ENCODE measurements at regions not wholly inside any gene's neighbourhood (a gene's known extent, or its start where the extent isn't known, plus 50 kb on each side); places are given as distances from the start of the nearest gene placed in this dataset.

- peaks cover 9% of the 10 kb centered on the region for H3K9me3 Mint-ChIP-seq (ENCODE audit: unreplicated experiment)
Observed at GRCh38 chr20:47428164-47428563, 71.7 kb upstream of the ZMYND8 start.

DNA sequence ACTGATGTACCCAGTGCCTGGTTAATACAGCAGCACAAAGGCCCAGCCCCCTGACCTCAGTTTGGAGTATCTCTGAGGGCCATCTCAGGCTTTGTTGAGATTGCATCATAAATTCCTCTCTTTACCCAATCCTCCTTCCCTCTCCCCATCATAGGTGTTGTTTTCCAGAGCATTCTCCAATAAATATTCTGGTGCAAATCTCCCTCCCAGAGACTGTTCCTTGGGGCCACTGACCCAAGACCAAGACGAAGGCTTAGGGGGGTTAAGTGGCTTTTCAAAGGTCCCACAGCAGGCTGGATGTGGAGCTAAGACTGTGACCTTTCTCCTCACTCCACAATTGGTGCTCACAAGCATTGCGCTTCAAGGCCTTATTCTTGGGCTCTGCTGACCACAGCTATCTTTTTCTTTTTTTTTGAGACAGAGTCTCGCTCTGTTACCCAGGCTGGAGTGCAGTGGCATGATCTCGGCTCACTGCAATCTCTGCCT lies 72.4 kb upstream of the ZMYND8 start:
- Histone ChIP-seq H3K4me3 (ENCODE audit: insufficient read depth, low read depth, low read length) (no peak overlapping the region), H3K27ac (ENCODE audit: low read depth, low read length) (no peak overlapping the region), H4K20me1 (ENCODE audit: insufficient read depth, low read length) (no peaks in the 10 kb centered on the region), H3K4me1 (ENCODE audit: insufficient read depth, low read length) (no peaks in the 10 kb centered on the region), H3K79me2 (ENCODE audit: insufficient read depth, low read length) (no peaks in the 10 kb centered on the region), H3K9ac (ENCODE audit: low read length) (no peak overlapping the region), H3K9me3 (ENCODE audit: insufficient read depth, low read depth, low read length) (peaks cover 8% of the 10 kb centered on the region), H3K27me3 (ENCODE audit: insufficient read depth, low read length) (no peaks in the 10 kb centered on the region), H3K4me2 (ENCODE audit: low read length) (no peak overlapping the region), H3K36me3 (ENCODE audit: insufficient read depth, low read length) (no peaks in the 10 kb centered on the region), H2AFZ (ENCODE audit: low read depth, low read length) (no peak overlapping the region)
- Mint-ChIP-seq H3K4me3 (ENCODE audit: unreplicated experiment) (no peak overlapping the region), H3K9me3 (ENCODE audit: unreplicated experiment) (peaks cover 9% of the 10 kb centered on the region), H3K27me3 (ENCODE audit: low read depth, unreplicated experiment) (no peaks in the 10 kb centered on the region), H3K27ac (ENCODE audit: unreplicated experiment) (no peak overlapping the region), H3K36me3 (ENCODE audit: low read depth, unreplicated experiment) (no peaks in the 10 kb centered on the region), H3K4me1 (ENCODE audit: low read depth, unreplicated experiment) (peaks cover 14% of the 10 kb centered on the region)
- DNase-seq (ENCODE audit: low read depth) (no peak), FAIRE-seq (no peak)
- TF ChIP-seq, protein P1, sequence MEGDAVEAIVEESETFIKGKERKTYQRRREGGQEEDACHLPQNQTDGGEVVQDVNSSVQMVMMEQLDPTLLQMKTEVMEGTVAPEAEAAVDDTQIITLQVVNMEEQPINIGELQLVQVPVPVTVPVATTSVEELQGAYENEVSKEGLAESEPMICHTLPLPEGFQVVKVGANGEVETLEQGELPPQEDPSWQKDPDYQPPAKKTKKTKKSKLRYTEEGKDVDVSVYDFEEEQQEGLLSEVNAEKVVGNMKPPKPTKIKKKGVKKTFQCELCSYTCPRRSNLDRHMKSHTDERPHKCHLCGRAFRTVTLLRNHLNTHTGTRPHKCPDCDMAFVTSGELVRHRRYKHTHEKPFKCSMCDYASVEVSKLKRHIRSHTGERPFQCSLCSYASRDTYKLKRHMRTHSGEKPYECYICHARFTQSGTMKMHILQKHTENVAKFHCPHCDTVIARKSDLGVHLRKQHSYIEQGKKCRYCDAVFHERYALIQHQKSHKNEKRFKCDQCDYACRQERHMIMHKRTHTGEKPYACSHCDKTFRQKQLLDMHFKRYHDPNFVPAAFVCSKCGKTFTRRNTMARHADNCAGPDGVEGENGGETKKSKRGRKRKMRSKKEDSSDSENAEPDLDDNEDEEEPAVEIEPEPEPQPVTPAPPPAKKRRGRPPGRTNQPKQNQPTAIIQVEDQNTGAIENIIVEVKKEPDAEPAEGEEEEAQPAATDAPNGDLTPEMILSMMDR (IDR thresholded peaks at IDR 0.05; ENCODE audit: insufficient read depth, low read depth, low read length), result no peak
- no peak for TF ChIP-seq EZH2 (IDR thresholded peaks at IDR 0.05; ENCODE audit: insufficient read depth, low read length)

More at GRCh38 chr20:47428164-47428563, 71.7 kb upstream of the ZMYND8 start:
- DNase-seq (ENCODE audit: low read depth), result no peak
- Histone ChIP-seq H3K79me2 (ENCODE audit: insufficient read depth, low read length) (no peaks in the 10 kb centered on the region), H3K4me1 (ENCODE audit: insufficient read depth, low read length) (no peaks in the 10 kb centered on the region), H4K20me1 (ENCODE audit: insufficient read depth, low read length) (no peaks in the 10 kb centered on the region), H3K9me3 (ENCODE audit: insufficient read depth, low read depth, low read length) (peaks cover 8% of the 10 kb centered on the region), H3K4me2 (ENCODE audit: low read length) (no peak overlapping the region), H2AFZ (ENCODE audit: low read depth, low read length) (no peak overlapping the region), H3K4me3 (ENCODE audit: insufficient read depth, low read depth, low read length) (no peak overlapping the region), H3K36me3 (ENCODE audit: insufficient read depth, low read length) (no peaks in the 10 kb centered on the region), H3K27ac (ENCODE audit: low read depth, low read length) (no peak overlapping the region), H3K27me3 (ENCODE audit: insufficient read depth, low read length) (no peaks in the 10 kb centered on the region), H3K9ac (ENCODE audit: low read length) (no peak overlapping the region)
- no peak for FAIRE-seq
- no peaks in the 10 kb centered on the region for H3K36me3 Mint-ChIP-seq (ENCODE audit: low read depth, unreplicated experiment)
- H3K4me3 Mint-ChIP-seq (ENCODE audit: unreplicated experiment), result no peak overlapping the region
- H3K4me1 Mint-ChIP-seq (ENCODE audit: low read depth, unreplicated experiment), result peaks cover 13% of the 10 kb centered on the region
- no peak overlapping the region for H3K27ac Mint-ChIP-seq (ENCODE audit: unreplicated experiment)
- no peaks in the 10 kb centered on the region for H3K27me3 Mint-ChIP-seq (ENCODE audit: low read depth, unreplicated experiment)
- TF ChIP-seq EZH2 (IDR thresholded peaks at IDR 0.05; ENCODE audit: insufficient read depth, low read length), result no peak
- TF ChIP-seq, protein P1 (IDR thresholded peaks at IDR 0.05; ENCODE audit: insufficient read depth, low read depth, low read length), result no peak

DNA sequence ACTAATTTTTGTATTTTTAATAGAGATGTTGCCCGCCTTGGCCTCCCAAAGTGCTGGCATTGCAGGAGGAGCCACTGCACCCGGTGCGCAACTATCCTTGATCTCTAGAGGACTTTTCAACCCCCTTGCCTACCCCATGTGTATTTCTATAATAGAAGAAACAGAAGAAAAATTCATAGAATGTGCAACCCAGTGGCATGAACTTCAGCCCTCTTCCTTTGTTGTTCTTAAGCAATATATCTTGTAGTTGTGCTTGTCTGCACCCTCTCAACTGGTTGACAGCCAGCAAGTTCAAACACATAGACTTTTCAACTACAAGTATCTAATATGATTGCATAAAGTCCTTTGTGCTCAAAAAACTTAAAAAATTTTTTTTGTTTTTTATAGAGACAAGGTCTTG lies 72.3 kb upstream of the NCOA3 start:
- no peak overlapping the region for H3K27ac Mint-ChIP-seq (ENCODE audit: unreplicated experiment)
- Histone ChIP-seq H3K9ac (ENCODE audit: low read length) (no peak overlapping the region), H3K9me3 (ENCODE audit: insufficient read depth, low read depth, low read length) (peaks cover 8% of the 10 kb centered on the region), H4K20me1 (ENCODE audit: insufficient read depth, low read length) (no peaks in the 10 kb centered on the region), H3K36me3 (ENCODE audit: insufficient read depth, low read length) (no peaks in the 10 kb centered on the region), H2AFZ (ENCODE audit: low read depth, low read length) (no peak overlapping the region), H3K79me2 (ENCODE audit: insufficient read depth, low read length) (no peaks in the 10 kb centered on the region), H3K27ac (ENCODE audit: low read depth, low read length) (no peak overlapping the region), H3K4me2 (ENCODE audit: low read length) (no peak overlapping the region), H3K4me3 (ENCODE audit: insufficient read depth, low read depth, low read length) (no peak overlapping the region), H3K27me3 (ENCODE audit: insufficient read depth, low read length) (no peaks in the 10 kb centered on the region), H3K4me1 (ENCODE audit: insufficient read depth, low read length) (no peaks in the 10 kb centered on the region)
- peaks cover 9% of the 10 kb centered on the region for H3K9me3 Mint-ChIP-seq (ENCODE audit: unreplicated experiment)
- TF ChIP-seq EZH2 (IDR thresholded peaks at IDR 0.05; ENCODE audit: insufficient read depth, low read length), result no peak
- TF ChIP-seq, protein P1 (IDR thresholded peaks at IDR 0.05; ENCODE audit: insufficient read depth, low read depth, low read length), result no peak
- H3K36me3 Mint-ChIP-seq (ENCODE audit: low read depth, unreplicated experiment), result no peaks in the 10 kb centered on the region
- DNase-seq (ENCODE audit: low read depth) (no peak), FAIRE-seq (no peak)
- H3K4me3 Mint-ChIP-seq (ENCODE audit: unreplicated experiment), result no peak overlapping the region
- H3K4me1 Mint-ChIP-seq (ENCODE audit: low read depth, unreplicated experiment), result peaks cover 20% of the 10 kb centered on the region
- no peaks in the 10 kb centered on the region for H3K27me3 Mint-ChIP-seq (ENCODE audit: low read depth, unreplicated experiment)

Measured in astrocyte (in vitro differentiated cells and primary cell).